Cardiac muscle cell (in vitro differentiated cells and primary cell): ENCODE measurements at regions not wholly inside any gene's neighbourhood (a gene's known extent, or its start where the extent isn't known, plus 50 kb on each side); places are given as distances from the start of the nearest gene placed in this dataset.
A peak's percentile ranks its signal among the peaks of the same experiment; 100 is the strongest.

Source experiments
- DNase-seq, 2 donors: peaks; one replicate each; pipeline versions ENCODE4 v3.0.0 to v3.0.0-alpha.2; 2010 to 2017; ENCODE audit warnings: low read depth in 1 of 2, low spot score in 1 of 2
- H3K27ac ChIP-seq: fragments of 200-600 bp; sonication (generic); 2 replicates; pipeline ENCODE4 v1.5.1; 2016
- H3K27me3 ChIP-seq: fragments of 200-600 bp; sonication (generic); 2 replicates; pipeline ENCODE4 v1.6.0; 2016; ENCODE audit warnings: control low read depth
- H3K36me3 ChIP-seq: fragments of 200-600 bp; sonication (generic); 2 replicates; pipeline ENCODE4 v1.5.1; 2016; ENCODE audit warnings: control low read depth
- H3K4me1 ChIP-seq: fragments of 200-600 bp; sonication (generic); 2 replicates; pipeline ENCODE4 v1.8.1; 2017; ENCODE audit warnings: low read depth, mild to moderate bottlenecking, mixed run types
- H3K4me3 ChIP-seq: fragments of 200-600 bp; sonication (generic); 2 replicates; pipeline ENCODE4 v1.5.1; 2016; ENCODE audit warnings: mild to moderate bottlenecking
- H3K9me3 ChIP-seq: fragments of 200-600 bp; sonication (generic); 2 replicates; pipeline ENCODE4 v1.5.1; 2017; ENCODE audit warnings: low read depth, mild to moderate bottlenecking, control low read depth
- TF ChIP-seq, protein P1 (sequence below): IDR thresholded peaks from 2 replicates; pipeline ENCODE4 v1.5.1; 2012; ENCODE audit warnings: low read depth, mild to moderate bottlenecking, low read length

DNA sequence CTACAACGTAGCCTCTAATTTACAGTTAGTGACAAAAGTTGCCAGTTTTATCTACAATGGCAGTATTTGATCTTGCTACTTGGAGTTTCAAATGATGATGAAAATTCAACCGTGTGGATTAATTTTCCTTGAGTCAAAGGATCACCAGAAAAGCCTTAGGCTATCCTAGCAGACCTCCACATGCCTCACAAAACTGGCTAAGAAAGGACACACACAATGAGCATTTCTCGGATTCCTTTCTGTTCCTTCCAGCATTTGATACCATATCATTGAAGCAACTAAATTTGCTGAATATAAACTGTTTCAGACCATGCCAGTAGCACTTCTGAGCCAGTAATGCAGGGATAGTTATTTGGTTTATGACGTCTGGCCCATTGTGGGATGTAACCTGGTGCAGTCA lies 587.4 kb upstream of the MDFIC2 start:
- Histone ChIP-seq H3K4me1 (no peaks in the 10 kb centered on the region), H3K36me3 (no peaks in the 10 kb centered on the region), H3K9me3 (no peaks in the 10 kb centered on the region), H3K4me3 (no peak overlapping the region), H3K27me3 (no peaks in the 10 kb centered on the region), H3K27ac (no peak overlapping the region)
- no peak for DNase-seq
- TF ChIP-seq, protein P1, sequence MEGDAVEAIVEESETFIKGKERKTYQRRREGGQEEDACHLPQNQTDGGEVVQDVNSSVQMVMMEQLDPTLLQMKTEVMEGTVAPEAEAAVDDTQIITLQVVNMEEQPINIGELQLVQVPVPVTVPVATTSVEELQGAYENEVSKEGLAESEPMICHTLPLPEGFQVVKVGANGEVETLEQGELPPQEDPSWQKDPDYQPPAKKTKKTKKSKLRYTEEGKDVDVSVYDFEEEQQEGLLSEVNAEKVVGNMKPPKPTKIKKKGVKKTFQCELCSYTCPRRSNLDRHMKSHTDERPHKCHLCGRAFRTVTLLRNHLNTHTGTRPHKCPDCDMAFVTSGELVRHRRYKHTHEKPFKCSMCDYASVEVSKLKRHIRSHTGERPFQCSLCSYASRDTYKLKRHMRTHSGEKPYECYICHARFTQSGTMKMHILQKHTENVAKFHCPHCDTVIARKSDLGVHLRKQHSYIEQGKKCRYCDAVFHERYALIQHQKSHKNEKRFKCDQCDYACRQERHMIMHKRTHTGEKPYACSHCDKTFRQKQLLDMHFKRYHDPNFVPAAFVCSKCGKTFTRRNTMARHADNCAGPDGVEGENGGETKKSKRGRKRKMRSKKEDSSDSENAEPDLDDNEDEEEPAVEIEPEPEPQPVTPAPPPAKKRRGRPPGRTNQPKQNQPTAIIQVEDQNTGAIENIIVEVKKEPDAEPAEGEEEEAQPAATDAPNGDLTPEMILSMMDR, result no peak

DNA sequence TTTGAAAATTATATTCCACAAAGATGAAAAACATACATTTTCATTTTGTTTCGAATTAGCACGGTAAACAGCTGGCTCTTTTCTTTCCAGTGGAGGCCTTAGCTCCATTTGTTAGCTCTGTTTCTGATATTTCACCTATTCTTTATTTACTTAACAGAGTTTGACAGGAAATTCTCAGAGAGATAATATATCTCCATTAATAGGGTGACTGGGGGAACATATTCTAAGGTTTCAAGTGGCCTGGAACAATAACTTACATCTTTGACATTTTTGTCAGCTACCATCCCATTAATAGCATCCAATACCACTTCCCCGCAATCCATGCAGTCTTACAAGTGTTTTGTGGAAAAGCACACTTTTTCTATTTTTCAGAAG lies 577.6 kb upstream of the MDFIC2 start:
- H3K9me3 ChIP-seq, result no peaks in the 10 kb centered on the region
- H3K27ac ChIP-seq, result no peak overlapping the region
- TF ChIP-seq, protein P1, result no peak
- H3K27me3 ChIP-seq, result no peaks in the 10 kb centered on the region
- H3K4me3 ChIP-seq, result no peak overlapping the region
- H3K4me1 ChIP-seq, result no peaks in the 10 kb centered on the region
- DNase-seq, result no peak
- H3K36me3 ChIP-seq, result no peaks in the 10 kb centered on the region

DNA sequence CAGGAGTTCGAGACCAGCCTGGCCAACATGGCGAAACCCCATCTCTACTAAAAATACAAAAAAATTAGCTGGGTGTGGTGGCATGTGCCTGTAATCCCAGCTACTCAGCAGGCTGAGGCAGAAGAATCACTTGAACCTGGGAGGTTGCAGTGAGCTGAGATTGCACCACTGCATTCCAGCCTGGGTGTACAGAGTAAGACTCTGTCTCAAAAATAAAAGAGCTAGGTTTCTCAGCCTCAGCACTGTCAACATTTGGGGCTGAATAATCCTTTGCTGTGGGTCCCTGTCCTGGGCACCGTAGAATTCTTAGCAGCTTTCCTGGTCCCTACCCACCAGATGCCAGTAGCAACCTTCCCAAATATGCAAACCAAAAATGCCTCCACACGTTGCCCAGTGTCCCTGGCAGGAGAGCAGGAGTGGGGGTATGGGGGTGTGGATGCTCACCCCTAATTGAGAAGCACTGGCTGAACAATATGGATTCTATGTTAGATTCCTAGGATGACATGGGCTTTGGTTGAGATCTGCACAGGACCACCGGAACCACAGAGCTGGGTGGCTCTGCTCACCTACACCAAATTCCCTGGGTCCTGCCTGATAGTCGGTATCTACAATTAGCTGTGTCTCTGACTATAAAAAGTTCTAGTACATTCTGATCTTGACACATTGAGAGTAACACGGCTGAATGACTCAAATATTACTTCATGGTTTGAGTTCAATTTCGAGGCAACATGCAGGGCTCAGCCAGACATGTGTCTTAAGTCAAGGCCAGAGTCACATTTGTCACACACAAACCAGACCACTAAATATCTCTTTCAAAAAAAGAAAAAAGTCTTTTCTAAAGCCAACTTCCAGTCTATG lies 577.0 kb upstream of the MDFIC2 start:
- H3K4me1 ChIP-seq, result no peaks in the 10 kb centered on the region
- TF ChIP-seq, protein P1, result no peak
- H3K36me3 ChIP-seq, result no peaks in the 10 kb centered on the region
- H3K27ac ChIP-seq, result no peak overlapping the region
- no peaks in the 10 kb centered on the region for H3K27me3 ChIP-seq
- H3K4me3 ChIP-seq, result no peak overlapping the region
- no peaks in the 10 kb centered on the region for H3K9me3 ChIP-seq
- peak in 1 of 2 donors; percentile 34 for DNase-seq

DNA sequence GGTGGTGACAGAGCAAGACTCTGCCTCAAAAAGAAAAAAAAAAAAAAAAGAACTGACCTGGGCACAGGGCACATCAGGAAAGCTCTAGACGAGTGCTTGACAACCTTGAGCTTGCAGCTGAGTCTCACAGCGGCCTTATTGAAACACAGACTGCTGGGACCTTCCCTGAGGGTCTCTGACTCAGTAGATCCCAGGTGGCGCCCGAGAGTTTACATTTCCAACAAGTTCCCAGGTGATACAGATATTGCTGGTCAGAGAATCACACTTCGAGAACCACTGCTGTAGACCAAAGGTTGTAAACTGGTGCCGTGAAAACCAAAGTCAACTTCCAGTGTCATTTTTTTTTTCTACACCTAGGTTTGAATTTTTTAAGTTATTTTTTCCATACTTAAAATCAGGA lies 573.2 kb upstream of the MDFIC2 start:
- no peaks in the 10 kb centered on the region for H3K9me3 ChIP-seq
- H3K36me3 ChIP-seq, result no peaks in the 10 kb centered on the region
- TF ChIP-seq, protein P1, result no peak
- H3K4me3 ChIP-seq, result no peak overlapping the region
- no peaks in the 10 kb centered on the region for H3K27me3 ChIP-seq
- DNase-seq, result no peak
- H3K27ac ChIP-seq, result no peak overlapping the region
- H3K4me1 ChIP-seq, result no peaks in the 10 kb centered on the region

DNA sequence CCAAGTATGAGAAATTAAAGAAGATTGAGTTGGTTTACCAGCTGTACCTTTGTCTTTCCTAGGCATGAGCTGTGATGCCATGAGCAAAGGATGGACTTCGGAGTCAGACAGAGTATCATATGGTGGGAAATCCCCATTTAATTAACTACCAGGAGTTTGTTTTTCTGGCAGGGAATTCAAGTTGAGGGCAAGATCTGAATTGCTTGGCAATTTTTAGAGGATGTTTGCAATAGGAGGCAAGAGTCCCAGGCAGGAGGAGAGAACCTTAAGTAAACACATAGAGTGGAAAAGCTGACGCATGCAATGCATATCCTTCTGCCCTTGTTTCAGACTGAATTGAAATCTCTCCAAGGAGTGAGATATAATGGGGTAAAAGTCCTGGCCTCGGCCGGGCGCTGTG lies 569.7 kb upstream of the MDFIC2 start:
- no peaks in the 10 kb centered on the region for H3K27me3 ChIP-seq
- no peaks in the 10 kb centered on the region for H3K9me3 ChIP-seq
- H3K36me3 ChIP-seq, result no peaks in the 10 kb centered on the region
- DNase-seq, result peak in 1 of 2 donors; percentile 59
- TF ChIP-seq, protein P1, result no peak
- no peak overlapping the region for H3K27ac ChIP-seq
- H3K4me3 ChIP-seq, result no peak overlapping the region
- no peaks in the 10 kb centered on the region for H3K4me1 ChIP-seq
